Activated T-helper 1 cell treated with anti-CD3 and anti-CD28 coated beads, Interleukin-12 subunit alpha, Interleukin-12 subunit beta, Interleukin-2, Interleukin-4 antibody, amounts not matched to agents 30 ng/mL and 10 ng/mL and 1 ng/mL, durations not matched to agents 14 hours and 24 hours and 36 hours (primary cell): ENCODE measurements at regions not wholly inside any gene's neighbourhood (a gene's known extent, or its start where the extent isn't known, plus 50 kb on each side); places are given as distances from the start of the nearest gene placed in this dataset.
"Not testable (repeated sequence)": the region's sequence is repeated elsewhere in the genome, so short reads cannot be mapped to it uniquely, and the experiment has no call there.

ENCODE experiments used
- DNase-seq: peaks from one replicate; pipeline ENCODE4 v3.0.0; 2021; ENCODE audit warnings: low spot score
- H3K27ac Mint-ChIP-seq: one replicate; pipeline ENCODE4 v1.8.0; 2021; ENCODE audit warnings: mild to moderate bottlenecking, mixed read lengths
- H3K27me3 Mint-ChIP-seq: one replicate; pipeline ENCODE4 v1.8.0; 2022; ENCODE audit warnings: mild to moderate bottlenecking, moderate library complexity, mixed read lengths; ENCODE audit not compliant: insufficient read depth
- H3K36me3 Mint-ChIP-seq: one replicate; pipeline ENCODE4 v1.8.0; 2021; ENCODE audit warnings: low read depth, mixed read lengths
- H3K4me1 Mint-ChIP-seq: one replicate; pipeline ENCODE4 v1.8.0; 2021; ENCODE audit warnings: low read depth, mixed read lengths
- H3K4me3 Mint-ChIP-seq: one replicate; pipeline ENCODE4 v1.8.0; 2021; ENCODE audit warnings: mild to moderate bottlenecking, moderate library complexity, mixed read lengths
- H3K9me3 Mint-ChIP-seq: one replicate; pipeline ENCODE4 v1.8.0; 2021; ENCODE audit warnings: mixed read lengths
- intact Hi-C: fragments of 100-400 bp; cut with micrococcal nuclease; formaldehyde crosslinking; loops from one replicate; pipeline ENCODE4 v1.15.1; 2024

- intact Hi-C loops = no loop called here
- peaks cover 4% of the 10 kb centered on the region for H3K27me3 Mint-ChIP-seq
- no peak overlapping the region for H3K4me3 Mint-ChIP-seq
- no peaks in the 10 kb centered on the region for H3K36me3 Mint-ChIP-seq
- H3K9me3 Mint-ChIP-seq = no peaks in the 10 kb centered on the region
- H3K4me1 Mint-ChIP-seq = no peaks in the 10 kb centered on the region
- H3K27ac Mint-ChIP-seq = no peak overlapping the region
- DNase-seq = no peak
Measured at GRCh38 chr2:176566961-176567360, 297.7 kb downstream of the MTX2 start.

- intact Hi-C loops = no loop called here
- Mint-ChIP-seq H3K4me3 (no peak overlapping the region), H3K4me1 (no peaks in the 10 kb centered on the region), H3K27ac (no peak overlapping the region), H3K27me3 (peaks cover 4% of the 10 kb centered on the region), H3K9me3 (no peaks in the 10 kb centered on the region), H3K36me3 (no peaks in the 10 kb centered on the region)
- DNase-seq = no peak
Measured at GRCh38 chr2:176567361-176567760, 298.1 kb downstream of the MTX2 start.

GRCh38 chr2:176569574-176569973 is 300.3 kb downstream of the MTX2 start:
- Mint-ChIP-seq H3K4me1 (no peaks in the 10 kb centered on the region), H3K9me3 (no peaks in the 10 kb centered on the region), H3K36me3 (no peaks in the 10 kb centered on the region), H3K4me3 (no peak overlapping the region), H3K27me3 (peaks cover 6% of the 10 kb centered on the region), H3K27ac (no peak overlapping the region)
- no peak for DNase-seq
- intact Hi-C loops = no loop called here

- Mint-ChIP-seq H3K9me3 (no peaks in the 10 kb centered on the region), H3K4me1 (no peaks in the 10 kb centered on the region), H3K4me3 (no peak overlapping the region), H3K27me3 (peaks cover 4% of the 10 kb centered on the region), H3K36me3 (no peaks in the 10 kb centered on the region), H3K27ac (no peak overlapping the region)
- intact Hi-C loops = no loop called here
- DNase-seq = no peak
Measured at GRCh38 chr2:176573612-176574483, 304.6 kb downstream of the MTX2 start.

DNA sequence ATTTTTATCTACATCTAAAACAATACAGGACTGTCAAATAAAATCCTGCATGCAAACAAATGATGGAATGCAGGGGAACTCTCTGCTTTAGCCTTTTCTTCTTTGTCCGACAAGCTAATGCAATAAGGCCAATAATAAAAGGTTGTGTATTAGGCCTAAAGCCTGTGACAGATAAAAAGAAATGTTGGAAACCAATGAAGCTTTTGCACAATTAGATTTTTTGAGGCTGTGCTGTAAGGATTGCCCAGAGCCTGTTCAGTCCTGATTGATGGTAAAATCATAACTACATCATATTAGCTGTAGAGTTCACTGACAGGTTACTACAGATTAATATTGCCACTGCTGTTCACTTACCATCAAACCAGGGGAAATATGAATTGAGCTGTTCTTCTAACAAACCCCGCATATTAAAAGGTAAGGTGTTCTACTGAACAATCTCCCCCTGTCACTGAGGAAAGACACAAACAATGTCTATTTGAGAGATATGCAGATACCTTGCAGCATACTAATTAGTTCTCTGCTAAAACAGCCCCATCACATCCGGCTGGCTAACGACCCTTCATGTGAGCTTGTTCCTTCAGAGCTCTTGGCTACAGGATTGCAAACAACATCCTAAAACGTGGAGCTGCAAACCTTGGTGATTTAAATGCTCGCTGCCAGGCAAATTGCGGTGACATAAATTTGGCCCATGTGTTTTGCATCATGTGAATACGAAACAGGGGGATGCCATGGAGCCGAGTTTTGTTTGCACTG is 305.4 kb downstream of the MTX2 start:
- no peaks in the 10 kb centered on the region for H3K9me3 Mint-ChIP-seq
- no peaks in the 10 kb centered on the region for H3K36me3 Mint-ChIP-seq
- no peak overlapping the region for H3K27ac Mint-ChIP-seq
- intact Hi-C loops = no loop called here
- H3K4me3 Mint-ChIP-seq = no peak overlapping the region
- H3K27me3 Mint-ChIP-seq = peaks cover 4% of the 10 kb centered on the region
- no peak for DNase-seq
- H3K4me1 Mint-ChIP-seq = no peaks in the 10 kb centered on the region

DNA sequence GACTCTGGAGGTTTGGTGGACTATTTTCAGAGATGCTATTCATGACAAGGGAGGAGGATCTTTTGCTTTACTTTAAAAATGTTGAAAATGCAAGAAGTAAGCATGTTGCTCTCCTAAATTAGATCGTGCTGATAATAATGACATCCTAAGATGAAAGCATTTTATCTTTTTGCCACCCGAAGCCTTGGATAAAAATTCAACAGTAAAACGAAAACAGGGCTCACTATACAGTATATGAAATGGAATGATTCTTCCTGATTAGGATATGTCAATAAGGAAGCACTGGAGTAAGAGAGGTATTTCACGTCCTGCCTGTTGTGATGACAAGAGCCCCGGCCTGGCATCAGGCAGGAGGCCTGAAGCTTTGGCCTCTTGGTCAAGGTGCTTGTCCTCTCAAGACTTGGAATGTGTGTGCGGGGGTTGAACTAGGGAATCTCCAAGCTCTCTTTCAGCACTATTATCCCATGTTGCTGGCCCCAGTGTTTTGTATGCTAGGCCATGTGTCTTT is 306.0 kb downstream of the MTX2 start:
- intact Hi-C loops = no loop called here
- Mint-ChIP-seq H3K9me3 (no peaks in the 10 kb centered on the region), H3K27ac (no peak overlapping the region), H3K36me3 (no peaks in the 10 kb centered on the region), H3K4me3 (no peak overlapping the region), H3K27me3 (peaks cover 4% of the 10 kb centered on the region), H3K4me1 (no peaks in the 10 kb centered on the region)
- no peak for DNase-seq

DNA sequence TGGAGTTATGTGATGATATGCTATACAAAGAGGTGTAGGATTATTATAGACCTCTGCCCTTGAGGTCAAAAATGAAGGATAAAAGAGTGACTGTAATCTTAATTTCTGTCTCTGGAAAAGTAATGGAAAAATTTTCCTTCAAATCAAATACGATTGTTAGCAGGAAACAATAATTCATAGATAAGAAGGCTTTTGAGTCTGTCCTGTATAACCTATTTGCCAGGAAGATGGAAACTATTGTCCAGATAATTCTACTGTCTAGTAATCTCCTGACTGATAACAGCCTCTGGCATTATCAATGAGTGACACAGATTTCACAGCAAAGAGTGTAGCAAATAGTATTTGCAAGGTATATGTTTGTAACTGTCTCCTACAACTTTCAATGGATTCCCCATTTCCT is 307.8 kb downstream of the MTX2 start:
- H3K36me3 Mint-ChIP-seq = no peaks in the 10 kb centered on the region
- H3K9me3 Mint-ChIP-seq = no peaks in the 10 kb centered on the region
- no peak overlapping the region for H3K27ac Mint-ChIP-seq
- DNase-seq = no peak
- H3K4me1 Mint-ChIP-seq = no peaks in the 10 kb centered on the region
- H3K4me3 Mint-ChIP-seq = no peak overlapping the region
- intact Hi-C loops = no loop called here
- H3K27me3 Mint-ChIP-seq = peaks cover 4% of the 10 kb centered on the region

GRCh38 chr2:176578292-176578691 is 309.1 kb downstream of the MTX2 start:
- H3K27me3 Mint-ChIP-seq, H3K4me1 Mint-ChIP-seq, H3K4me3 Mint-ChIP-seq, H3K36me3 Mint-ChIP-seq, H3K9me3 Mint-ChIP-seq, H3K27ac Mint-ChIP-seq, DNase-seq, intact Hi-C loops: not testable (repeated sequence)

- peaks cover 9% of the 10 kb centered on the region for H3K4me1 Mint-ChIP-seq
- H3K9me3 Mint-ChIP-seq = no peaks in the 10 kb centered on the region
- H3K4me3 Mint-ChIP-seq = no peak overlapping the region
- intact Hi-C loops = no loop called here
- peaks cover 1% of the 10 kb centered on the region for H3K36me3 Mint-ChIP-seq
- H3K27ac Mint-ChIP-seq = no peak overlapping the region
- peaks cover 10% of the 10 kb centered on the region for H3K27me3 Mint-ChIP-seq
- no peak for DNase-seq
Measured at GRCh38 chr2:176579608-176580007, 310.4 kb downstream of the MTX2 start.

DNA sequence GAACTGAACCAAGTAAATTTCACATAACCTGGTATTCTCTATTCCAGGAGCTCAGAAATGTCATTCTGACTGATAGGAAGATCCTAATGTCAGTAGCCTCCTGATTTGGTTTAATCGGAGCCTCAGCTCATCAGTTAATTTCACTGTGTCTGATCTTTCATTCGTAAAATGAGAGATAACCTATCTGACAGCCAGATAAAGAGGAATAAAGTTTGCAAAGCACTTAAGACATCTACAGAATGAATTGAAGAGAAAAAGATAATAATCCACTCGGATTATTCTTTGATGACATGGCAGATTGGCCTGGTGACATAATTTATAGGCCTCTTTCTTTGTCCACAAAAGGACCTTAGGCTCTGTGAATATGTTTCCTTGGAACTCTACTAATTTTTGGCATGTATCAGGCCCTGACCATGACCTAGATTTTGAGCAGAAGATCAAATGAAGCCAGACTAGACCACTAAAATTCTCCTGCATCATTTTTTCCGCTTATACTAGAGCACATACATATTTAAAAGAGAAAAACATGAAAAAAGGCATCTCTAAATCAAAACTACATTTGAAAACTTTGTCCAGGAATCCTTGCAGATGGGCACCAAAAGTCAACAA is 312.4 kb downstream of the MTX2 start:
- H3K4me1 Mint-ChIP-seq = peaks cover 9% of the 10 kb centered on the region
- no peak overlapping the region for H3K27ac Mint-ChIP-seq
- H3K4me3 Mint-ChIP-seq = no peak overlapping the region
- no peaks in the 10 kb centered on the region for H3K9me3 Mint-ChIP-seq
- peaks cover 1% of the 10 kb centered on the region for H3K36me3 Mint-ChIP-seq
- H3K27me3 Mint-ChIP-seq = peaks cover 13% of the 10 kb centered on the region
- DNase-seq = no peak
- intact Hi-C loops = no loop called here

DNA sequence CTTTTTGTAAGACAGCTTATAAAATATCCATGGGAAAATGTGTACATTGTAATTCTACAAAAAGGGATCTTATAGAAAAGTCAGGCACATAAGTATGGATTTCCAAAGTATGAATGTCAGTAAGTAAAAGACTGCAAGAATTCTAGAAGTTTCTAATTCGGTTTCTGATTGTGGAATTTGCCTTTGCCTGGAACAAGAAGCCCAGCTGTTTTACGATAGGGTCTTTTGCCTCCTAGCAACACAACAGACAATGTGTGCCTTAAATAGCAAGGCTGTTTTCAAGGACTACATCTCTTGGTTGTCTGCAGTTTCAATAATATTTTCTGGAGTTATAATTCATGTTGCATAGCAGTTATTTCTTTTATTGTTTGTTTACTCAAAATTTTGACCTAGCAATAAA is 312.9 kb downstream of the MTX2 start:
- H3K4me1 Mint-ChIP-seq = peaks cover 9% of the 10 kb centered on the region
- no peaks in the 10 kb centered on the region for H3K9me3 Mint-ChIP-seq
- H3K27ac Mint-ChIP-seq = no peak overlapping the region
- intact Hi-C loops = no loop called here
- peaks cover 1% of the 10 kb centered on the region for H3K36me3 Mint-ChIP-seq
- no peak for DNase-seq
- H3K4me3 Mint-ChIP-seq = no peak overlapping the region
- H3K27me3 Mint-ChIP-seq = peaks cover 14% of the 10 kb centered on the region

- no peaks in the 10 kb centered on the region for H3K9me3 Mint-ChIP-seq
Measured at GRCh38 chr2:176582990-176583481, 313.8 kb downstream of the MTX2 start.

GRCh38 chr2:176583607-176584006 is 314.4 kb downstream of the MTX2 start:
- Mint-ChIP-seq H3K4me3 (no peak overlapping the region), H3K27me3 (peaks cover 14% of the 10 kb centered on the region), H3K27ac (no peak overlapping the region), H3K9me3 (no peaks in the 10 kb centered on the region), H3K4me1 (peaks cover 9% of the 10 kb centered on the region), H3K36me3 (peaks cover 1% of the 10 kb centered on the region)
- no peak for DNase-seq
- intact Hi-C loops = loop anchor here (1.0 kb wide), 1 partner anchor 74 kb away; no protein-coding TSS in a partner anchor

More at GRCh38 chr2:176582990-176583481, 313.8 kb downstream of the MTX2 start:
- DNase-seq = no peak
- Mint-ChIP-seq H3K4me3 (no peak overlapping the region), H3K27me3 (peaks cover 14% of the 10 kb centered on the region), H3K36me3 (peaks cover 1% of the 10 kb centered on the region), H3K4me1 (peaks cover 9% of the 10 kb centered on the region), H3K27ac (no peak overlapping the region)
- intact Hi-C loops = loop anchor here (1.0 kb wide), 1 partner anchor 74 kb away; no protein-coding TSS in a partner anchor
